ENCODE measurements at regions not wholly inside any gene's neighbourhood (a gene's known extent, or its start where the extent isn't known, plus 50 kb on each side); places are given as distances from the start of the nearest gene placed in this dataset.

GRCh38 chr18:66141716-66142115, 390.9 kb downstream of the CDH7 start:
- H3K27ac ChIP-seq = no peak overlapping the region
- no peak for TF ChIP-seq CTCF (conservative IDR thresholded peaks at IDR 0.05)

GRCh38 chr18:66138642-66139041, 387.8 kb downstream of the CDH7 start:
- H3K27ac ChIP-seq = no peak overlapping the region
- no peak for TF ChIP-seq CTCF (conservative IDR thresholded peaks at IDR 0.05)

GRCh38 chr18:66136039-66136438, 385.2 kb downstream of the CDH7 start:
- H3K27ac ChIP-seq = no peak overlapping the region
- no peak for TF ChIP-seq CTCF (conservative IDR thresholded peaks at IDR 0.05)

- no peak overlapping the region for H3K27ac ChIP-seq
- TF ChIP-seq CTCF (conservative IDR thresholded peaks at IDR 0.05) = no peak
Observed at GRCh38 chr18:66129248-66129647, 378.4 kb downstream of the CDH7 start.

GRCh38 chr18:66126266-66126665, 375.5 kb downstream of the CDH7 start:
- no peak for TF ChIP-seq CTCF (conservative IDR thresholded peaks at IDR 0.05)
- H3K27ac ChIP-seq = no peak overlapping the region

GRCh38 chr18:66124394-66124793, 373.6 kb downstream of the CDH7 start:
- peak; percentile 37; the same call in 1 of the 2 replicates for TF ChIP-seq CTCF (conservative IDR thresholded peaks at IDR 0.05)
- H3K27ac ChIP-seq = no peak overlapping the region

GRCh38 chr18:66119347-66119746, 368.5 kb downstream of the CDH7 start:
- no peak for TF ChIP-seq CTCF (conservative IDR thresholded peaks at IDR 0.05)
- no peak overlapping the region for H3K27ac ChIP-seq

GRCh38 chr18:66111018-66111417, 360.2 kb downstream of the CDH7 start:
- no peak overlapping the region for H3K27ac ChIP-seq
- no peak for TF ChIP-seq CTCF (conservative IDR thresholded peaks at IDR 0.05)
